ENCODE measurements at regions not wholly inside any gene's neighbourhood (a gene's known extent, or its start where the extent isn't known, plus 50 kb on each side); places are given as distances from the start of the nearest gene placed in this dataset.

DNA sequence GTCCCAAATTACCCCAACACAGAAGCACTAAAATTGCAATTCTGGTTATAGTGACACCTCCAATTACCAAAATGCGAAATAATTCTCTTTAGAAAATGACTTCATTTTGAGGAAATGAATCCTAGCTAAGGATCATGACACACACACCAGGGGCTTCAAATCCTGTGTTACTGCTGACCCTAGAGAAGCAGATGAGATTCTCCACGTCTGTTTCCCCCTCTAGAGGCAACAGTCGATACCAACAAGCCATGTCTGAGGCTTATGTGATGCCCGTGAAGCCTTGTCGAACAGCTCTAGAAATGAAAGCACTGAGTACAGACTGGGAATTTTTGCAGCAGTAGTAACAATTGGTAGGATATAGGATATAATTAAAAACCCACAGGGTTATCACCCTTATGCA lies 153.6 kb upstream of the TMTC4 start:
- no peak overlapping the region for H3K4ac ChIP-seq (ENCODE audit: low read depth, low read length)
- H3K79me2 ChIP-seq (ENCODE audit: control insufficient read depth, insufficient read depth, low read length, poor library complexity): no peaks in the 10 kb centered on the region
- no peak for DNase-seq
- no peak overlapping the region for H3K23ac ChIP-seq (ENCODE audit: low read length)
- H2BK12ac ChIP-seq (ENCODE audit: low read length): no peak overlapping the region
- no peak overlapping the region for H3K18ac ChIP-seq (ENCODE audit: low read length)
- no peak overlapping the region for H4K8ac ChIP-seq (ENCODE audit: low read depth, low read length)
- no peaks in the 10 kb centered on the region for H3K9me3 ChIP-seq (ENCODE audit: insufficient read depth, low read depth, low read length)
- H4K91ac ChIP-seq (ENCODE audit: low read depth, low read length): no peak overlapping the region
- no peak overlapping the region for H2BK5ac ChIP-seq (ENCODE audit: low read depth, low read length, poor library complexity)
- H4K12ac ChIP-seq (ENCODE audit: low read depth, low read length): no peak overlapping the region
- no peak overlapping the region for H3K27ac ChIP-seq (ENCODE audit: low read depth, low read length)
- no peak overlapping the region for H3K4me2 ChIP-seq (ENCODE audit: low read length)
- no peak overlapping the region for H2BK120ac ChIP-seq (ENCODE audit: insufficient read depth, low read length, poor library complexity)
- no peak overlapping the region for H2AK5ac ChIP-seq (ENCODE audit: low read length)
- H3K36me3 ChIP-seq (ENCODE audit: control insufficient read depth in 1 of 2, insufficient read depth in 2 of 2, low read length in 2 of 2): no peaks in the 10 kb centered on the region
- H3K27me3 ChIP-seq (ENCODE audit: insufficient read depth, low read length): no peaks in the 10 kb centered on the region
- no peaks in the 10 kb centered on the region for H3K4me1 ChIP-seq (ENCODE audit: control insufficient read depth in 1 of 2, insufficient read depth in 2 of 2, low read length in 2 of 2)
- no CpG with 5 or more reads among the region's 5 CpGs for WGBS (ENCODE audit: extremely low coverage, insufficient coverage, insufficient read length)
- H3K4me3 ChIP-seq (ENCODE audit: low read depth, low read length): no peak overlapping the region
- H3K79me1 ChIP-seq (ENCODE audit: low read length): no peaks in the 10 kb centered on the region
- H3K9ac ChIP-seq (ENCODE audit: low read length): no peak overlapping the region
- H2AFZ ChIP-seq (ENCODE audit: insufficient read depth, low read length, poor library complexity): no peak overlapping the region
- no peak overlapping the region for H3K14ac ChIP-seq (ENCODE audit: low read length)

GRCh38 chr13:100827489-100828176 lies 153.0 kb upstream of the TMTC4 start:
- Histone ChIP-seq H3K79me2 (ENCODE audit: control insufficient read depth, insufficient read depth, low read length, poor library complexity) (no peaks in the 10 kb centered on the region), H3K4me3 (ENCODE audit: low read depth, low read length) (no peak overlapping the region), H2BK120ac (ENCODE audit: insufficient read depth, low read length, poor library complexity) (no peak overlapping the region), H3K4me1 (ENCODE audit: control insufficient read depth in 1 of 2, insufficient read depth in 2 of 2, low read length in 2 of 2) (no peaks in the 10 kb centered on the region), H2AK5ac (ENCODE audit: low read length) (no peak overlapping the region), H2BK5ac (ENCODE audit: low read depth, low read length, poor library complexity) (no peak overlapping the region), H3K4ac (ENCODE audit: low read depth, low read length) (no peak overlapping the region), H3K79me1 (ENCODE audit: low read length) (no peaks in the 10 kb centered on the region), H3K4me2 (ENCODE audit: low read length) (no peak overlapping the region), H4K8ac (ENCODE audit: low read depth, low read length) (no peak overlapping the region), H3K23ac (ENCODE audit: low read length) (no peak overlapping the region), H3K9ac (ENCODE audit: low read length) (no peak overlapping the region), H2BK12ac (ENCODE audit: low read length) (no peak overlapping the region), H4K12ac (ENCODE audit: low read depth, low read length) (no peak overlapping the region), H3K36me3 (ENCODE audit: control insufficient read depth in 1 of 2, insufficient read depth in 2 of 2, low read length in 2 of 2) (no peaks in the 10 kb centered on the region), H4K91ac (ENCODE audit: low read depth, low read length) (no peak overlapping the region), H3K9me3 (ENCODE audit: insufficient read depth, low read depth, low read length) (no peaks in the 10 kb centered on the region), H3K27ac (ENCODE audit: low read depth, low read length) (no peak overlapping the region), H3K14ac (ENCODE audit: low read length) (no peak overlapping the region), H3K18ac (ENCODE audit: low read length) (no peak overlapping the region), H3K27me3 (ENCODE audit: insufficient read depth, low read length) (no peaks in the 10 kb centered on the region), H2AFZ (ENCODE audit: insufficient read depth, low read length, poor library complexity) (no peak overlapping the region)
- DNase-seq: no peak
- WGBS (ENCODE audit: extremely low coverage, insufficient coverage, insufficient read length): no CpG with 5 or more reads among the region's 8 CpGs

GRCh38 chr13:100826441-100826840 lies 151.8 kb upstream of the TMTC4 start:
- Histone ChIP-seq H3K4me2 (ENCODE audit: low read length) (no peak overlapping the region), H4K91ac (ENCODE audit: low read depth, low read length) (no peak overlapping the region), H3K9me3 (ENCODE audit: insufficient read depth, low read depth, low read length) (no peaks in the 10 kb centered on the region), H4K12ac (ENCODE audit: low read depth, low read length) (no peak overlapping the region), H3K79me1 (ENCODE audit: low read length) (no peaks in the 10 kb centered on the region), H3K18ac (ENCODE audit: low read length) (no peak overlapping the region), H3K23ac (ENCODE audit: low read length) (no peak overlapping the region), H3K4ac (ENCODE audit: low read depth, low read length) (no peak overlapping the region), H3K36me3 (ENCODE audit: control insufficient read depth in 1 of 2, insufficient read depth in 2 of 2, low read length in 2 of 2) (no peaks in the 10 kb centered on the region), H4K8ac (ENCODE audit: low read depth, low read length) (no peak overlapping the region), H2BK120ac (ENCODE audit: insufficient read depth, low read length, poor library complexity) (no peak overlapping the region), H2AK5ac (ENCODE audit: low read length) (no peak overlapping the region), H3K14ac (ENCODE audit: low read length) (no peak overlapping the region), H3K9ac (ENCODE audit: low read length) (no peak overlapping the region), H3K27ac (ENCODE audit: low read depth, low read length) (no peak overlapping the region), H2BK5ac (ENCODE audit: low read depth, low read length, poor library complexity) (no peak overlapping the region), H2BK12ac (ENCODE audit: low read length) (no peak overlapping the region), H2AFZ (ENCODE audit: insufficient read depth, low read length, poor library complexity) (no peak overlapping the region), H3K79me2 (ENCODE audit: control insufficient read depth, insufficient read depth, low read length, poor library complexity) (no peaks in the 10 kb centered on the region), H3K4me1 (ENCODE audit: control insufficient read depth in 1 of 2, insufficient read depth in 2 of 2, low read length in 2 of 2) (no peaks in the 10 kb centered on the region), H3K27me3 (ENCODE audit: insufficient read depth, low read length) (no peaks in the 10 kb centered on the region), H3K4me3 (ENCODE audit: low read depth, low read length) (no peak overlapping the region)
- no CpG with 5 or more reads among the region's 3 CpGs for WGBS (ENCODE audit: extremely low coverage, insufficient coverage, insufficient read length)
- no peak for DNase-seq

DNA sequence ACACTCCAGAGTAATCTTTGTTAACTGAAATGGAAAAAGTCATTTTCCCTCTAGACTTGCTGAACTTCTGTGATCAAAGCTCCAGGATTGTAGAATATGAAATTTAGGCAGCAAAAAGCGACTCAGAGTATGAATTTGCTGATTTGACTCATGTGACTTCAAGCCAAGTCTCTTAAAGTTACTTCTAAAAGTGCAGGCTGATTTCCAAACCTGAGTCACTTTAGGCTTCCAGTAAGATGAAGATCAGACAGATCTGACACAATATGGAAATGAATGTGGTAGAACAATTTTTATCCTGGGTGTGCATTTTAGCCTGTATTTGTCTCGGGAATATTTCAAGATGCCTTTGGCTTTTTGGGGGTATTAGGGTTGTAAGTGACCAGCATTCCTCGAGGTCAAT lies 151.0 kb upstream of the TMTC4 start:
- no peaks in the 10 kb centered on the region for H3K27me3 ChIP-seq (ENCODE audit: insufficient read depth, low read length)

More for the DNA sequence above, 151.0 kb upstream of the TMTC4 start:
- Histone ChIP-seq H3K27ac (ENCODE audit: low read depth, low read length) (no peak overlapping the region), H4K91ac (ENCODE audit: low read depth, low read length) (no peak overlapping the region), H3K79me1 (ENCODE audit: low read length) (no peaks in the 10 kb centered on the region), H3K4ac (ENCODE audit: low read depth, low read length) (no peak overlapping the region), H2AK5ac (ENCODE audit: low read length) (no peak overlapping the region), H4K12ac (ENCODE audit: low read depth, low read length) (no peak overlapping the region), H3K4me2 (ENCODE audit: low read length) (no peak overlapping the region), H2AFZ (ENCODE audit: insufficient read depth, low read length, poor library complexity) (no peak overlapping the region), H2BK12ac (ENCODE audit: low read length) (no peak overlapping the region), H2BK120ac (ENCODE audit: insufficient read depth, low read length, poor library complexity) (no peak overlapping the region), H3K4me1 (ENCODE audit: control insufficient read depth in 1 of 2, insufficient read depth in 2 of 2, low read length in 2 of 2) (no peaks in the 10 kb centered on the region), H3K9me3 (ENCODE audit: insufficient read depth, low read depth, low read length) (no peaks in the 10 kb centered on the region), H3K14ac (ENCODE audit: low read length) (no peak overlapping the region), H3K79me2 (ENCODE audit: control insufficient read depth, insufficient read depth, low read length, poor library complexity) (no peaks in the 10 kb centered on the region), H3K36me3 (ENCODE audit: control insufficient read depth in 1 of 2, insufficient read depth in 2 of 2, low read length in 2 of 2) (no peaks in the 10 kb centered on the region), H3K18ac (ENCODE audit: low read length) (no peak overlapping the region), H3K9ac (ENCODE audit: low read length) (no peak overlapping the region), H4K8ac (ENCODE audit: low read depth, low read length) (no peak overlapping the region), H2BK5ac (ENCODE audit: low read depth, low read length, poor library complexity) (no peak overlapping the region), H3K23ac (ENCODE audit: low read length) (no peak overlapping the region), H3K4me3 (ENCODE audit: low read depth, low read length) (no peak overlapping the region)
- WGBS (ENCODE audit: extremely low coverage, insufficient coverage, insufficient read length): no CpG with 5 or more reads among the region's 3 CpGs
- DNase-seq: no peak

Data from trophoblast cell (in vitro differentiated cells and primary cell).